ENCODE measurements at regions not wholly inside any gene's neighbourhood (a gene's known extent, or its start where the extent isn't known, plus 50 kb on each side); places are given as distances from the start of the nearest gene placed in this dataset.

DNA sequence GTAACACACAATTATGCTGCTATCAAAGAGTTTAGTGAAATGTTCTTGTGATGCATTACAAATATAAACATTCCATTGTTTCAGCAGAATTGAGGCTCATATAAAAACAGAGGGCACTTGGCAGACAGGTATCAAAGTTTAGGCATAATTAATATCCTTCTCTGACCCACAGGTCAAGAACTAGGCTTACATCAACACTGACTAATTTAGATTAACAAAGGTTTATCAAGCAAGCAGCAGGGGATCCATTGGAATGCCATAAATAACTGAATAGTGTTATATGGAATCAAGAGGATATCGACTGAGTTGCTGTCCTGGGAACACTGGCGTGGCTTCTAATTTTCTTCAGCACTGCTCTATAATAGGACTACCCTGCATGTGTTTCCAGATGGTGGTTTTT, 414.5 kb upstream of the ARRDC3 start:
- no peak for TF ChIP-seq CEBPB (IDR thresholded peaks at IDR 0.05)
- TF ChIP-seq EP300 (IDR thresholded peaks at IDR 0.05; ENCODE audit: borderline replicate concordance): no peak
- no peak for TF ChIP-seq CREB1 (IDR thresholded peaks at IDR 0.05; ENCODE audit: low read depth)
- TF ChIP-seq YY1 (IDR thresholded peaks at IDR 0.05; ENCODE audit: low read depth): no peak
- no peak for TF ChIP-seq EGR1 (IDR thresholded peaks at IDR 0.05)
- TF ChIP-seq, protein P1, sequence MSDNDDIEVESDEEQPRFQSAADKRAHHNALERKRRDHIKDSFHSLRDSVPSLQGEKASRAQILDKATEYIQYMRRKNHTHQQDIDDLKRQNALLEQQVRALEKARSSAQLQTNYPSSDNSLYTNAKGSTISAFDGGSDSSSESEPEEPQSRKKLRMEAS (IDR thresholded peaks at IDR 0.05): no peak
- no peak for TF ChIP-seq NFIC (IDR thresholded peaks at IDR 0.05)
- TF ChIP-seq, protein P2, sequence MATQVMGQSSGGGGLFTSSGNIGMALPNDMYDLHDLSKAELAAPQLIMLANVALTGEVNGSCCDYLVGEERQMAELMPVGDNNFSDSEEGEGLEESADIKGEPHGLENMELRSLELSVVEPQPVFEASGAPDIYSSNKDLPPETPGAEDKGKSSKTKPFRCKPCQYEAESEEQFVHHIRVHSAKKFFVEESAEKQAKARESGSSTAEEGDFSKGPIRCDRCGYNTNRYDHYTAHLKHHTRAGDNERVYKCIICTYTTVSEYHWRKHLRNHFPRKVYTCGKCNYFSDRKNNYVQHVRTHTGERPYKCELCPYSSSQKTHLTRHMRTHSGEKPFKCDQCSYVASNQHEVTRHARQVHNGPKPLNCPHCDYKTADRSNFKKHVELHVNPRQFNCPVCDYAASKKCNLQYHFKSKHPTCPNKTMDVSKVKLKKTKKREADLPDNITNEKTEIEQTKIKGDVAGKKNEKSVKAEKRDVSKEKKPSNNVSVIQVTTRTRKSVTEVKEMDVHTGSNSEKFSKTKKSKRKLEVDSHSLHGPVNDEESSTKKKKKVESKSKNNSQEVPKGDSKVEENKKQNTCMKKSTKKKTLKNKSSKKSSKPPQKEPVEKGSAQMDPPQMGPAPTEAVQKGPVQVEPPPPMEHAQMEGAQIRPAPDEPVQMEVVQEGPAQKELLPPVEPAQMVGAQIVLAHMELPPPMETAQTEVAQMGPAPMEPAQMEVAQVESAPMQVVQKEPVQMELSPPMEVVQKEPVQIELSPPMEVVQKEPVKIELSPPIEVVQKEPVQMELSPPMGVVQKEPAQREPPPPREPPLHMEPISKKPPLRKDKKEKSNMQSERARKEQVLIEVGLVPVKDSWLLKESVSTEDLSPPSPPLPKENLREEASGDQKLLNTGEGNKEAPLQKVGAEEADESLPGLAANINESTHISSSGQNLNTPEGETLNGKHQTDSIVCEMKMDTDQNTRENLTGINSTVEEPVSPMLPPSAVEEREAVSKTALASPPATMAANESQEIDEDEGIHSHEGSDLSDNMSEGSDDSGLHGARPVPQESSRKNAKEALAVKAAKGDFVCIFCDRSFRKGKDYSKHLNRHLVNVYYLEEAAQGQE (IDR thresholded peaks at IDR 0.05; ENCODE audit: low read depth): no peak
- TF ChIP-seq, protein P3, sequence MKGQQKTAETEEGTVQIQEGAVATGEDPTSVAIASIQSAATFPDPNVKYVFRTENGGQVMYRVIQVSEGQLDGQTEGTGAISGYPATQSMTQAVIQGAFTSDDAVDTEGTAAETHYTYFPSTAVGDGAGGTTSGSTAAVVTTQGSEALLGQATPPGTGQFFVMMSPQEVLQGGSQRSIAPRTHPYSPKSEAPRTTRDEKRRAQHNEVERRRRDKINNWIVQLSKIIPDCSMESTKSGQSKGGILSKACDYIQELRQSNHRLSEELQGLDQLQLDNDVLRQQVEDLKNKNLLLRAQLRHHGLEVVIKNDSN (IDR thresholded peaks at IDR 0.05): no peak
- TF ChIP-seq RAD21 (IDR thresholded peaks at IDR 0.05; ENCODE audit: low read depth): no peak
- TF ChIP-seq FOXM1 (IDR thresholded peaks at IDR 0.05; ENCODE audit: borderline replicate concordance, low read depth): no peak
- no peak for TF ChIP-seq TAF1 (IDR thresholded peaks at IDR 0.05; ENCODE audit: low read depth)
- no peak for TF ChIP-seq TCF12 (IDR thresholded peaks at IDR 0.05; ENCODE audit: low read depth)
- no peak for TF ChIP-seq TEAD4 (IDR thresholded peaks at IDR 0.05)
